C4-2B (cell line): ENCODE measurements at regions not wholly inside any gene's neighbourhood (a gene's known extent, or its start where the extent isn't known, plus 50 kb on each side); places are given as distances from the start of the nearest gene placed in this dataset.

ENCODE experiments used
- CTCF ChIP-seq: fragments of 450-650 bp; conservative IDR thresholded peaks from 2 replicates; pipeline ENCODE4 v1.5.1; 2017; ENCODE audit warnings: mild to moderate bottlenecking
- ZFX ChIP-seq: fragments of 450-650 bp; IDR thresholded peaks from 2 replicates; pipeline ENCODE4 v1.6.1; 2017

- TF ChIP-seq CTCF, result no peak
- TF ChIP-seq ZFX, result no peak
Observed at GRCh38 chr13:31930901-31931522, 100.6 kb upstream of the FRY start.
